NCI-H2029 (cell line): ENCODE measurements at regions not wholly inside any gene's neighbourhood (a gene's known extent, or its start where the extent isn't known, plus 50 kb on each side); places are given as distances from the start of the nearest gene placed in this dataset.
"Not testable (repeated sequence)": the region's sequence is repeated elsewhere in the genome, so short reads cannot be mapped to it uniquely, and the experiment has no call there.

Experiments
- DNase-seq: peaks from one replicate; lab custom pipeline; 2025; lab: John Stamatoyannopoulos, UW

GRCh38 chr11:70549386-70549785, 151.1 kb downstream of the CTTN start:
- DNase-seq: no peak

- no peak for DNase-seq
Observed at GRCh38 chr11:70549796-70550195, 151.5 kb downstream of the CTTN start.

- no peak for DNase-seq
Observed at GRCh38 chr11:70550456-70551195, 152.3 kb downstream of the CTTN start.

- DNase-seq: no peak
Observed at GRCh38 chr11:70551351-70552166, 153.2 kb downstream of the CTTN start.

GRCh38 chr11:70552167-70553150, 154.1 kb downstream of the CTTN start:
- no peak for DNase-seq

- DNase-seq: no peak
Observed at GRCh38 chr11:70555078-70555477, 156.7 kb downstream of the CTTN start.

GRCh38 chr11:70556884-70557741, 158.8 kb downstream of the CTTN start:
- no peak for DNase-seq

- no peak for DNase-seq
Observed at GRCh38 chr11:70557742-70558485, 159.6 kb downstream of the CTTN start.

GRCh38 chr11:70558681-70559080, 160.4 kb downstream of the CTTN start:
- no peak for DNase-seq

- DNase-seq: no peak
Observed at GRCh38 chr11:70559516-70559915, 161.2 kb downstream of the CTTN start.

- not testable (repeated sequence) for DNase-seq
Observed at GRCh38 chr11:70560621-70561020, 162.3 kb downstream of the CTTN start.

GRCh38 chr11:70566768-70567530, 168.6 kb downstream of the CTTN start:
- no peak for DNase-seq

GRCh38 chr11:70567680-70568034, 169.3 kb downstream of the CTTN start:
- no peak for DNase-seq

GRCh38 chr11:70568035-70568813, 169.9 kb downstream of the CTTN start:
- DNase-seq: no peak

- no peak for DNase-seq
Observed at GRCh38 chr11:70568814-70569617, 170.7 kb downstream of the CTTN start.

GRCh38 chr11:70569618-70569890, 171.2 kb downstream of the CTTN start:
- DNase-seq: no peak

- no peak for DNase-seq
Observed at GRCh38 chr11:70569996-70570692, 171.8 kb downstream of the CTTN start.
